BLaER1 (cell line): ENCODE measurements at regions not wholly inside any gene's neighbourhood (a gene's known extent, or its start where the extent isn't known, plus 50 kb on each side); places are given as distances from the start of the nearest gene placed in this dataset.

Experiments
- H3K27ac ChIP-seq: shearing (Covaris generic); formaldehyde crosslinking; 2 replicates; pipeline ENCODE4 v1.8.1; 2022
- H3K27me3 ChIP-seq: shearing (Covaris generic); formaldehyde crosslinking; 2 replicates; pipeline ENCODE4 v1.8.1; 2022
- H3K36me3 ChIP-seq: shearing (Covaris generic); formaldehyde crosslinking; 2 replicates; pipeline ENCODE4 v1.8.1; 2022
- H3K4me1 ChIP-seq: shearing (Covaris generic); formaldehyde crosslinking; 2 replicates; pipeline ENCODE4 v1.8.1; 2022
- H3K4me2 ChIP-seq: shearing (Covaris generic); formaldehyde crosslinking; 2 replicates; pipeline ENCODE4 v1.8.1; 2022
- H3K4me3 ChIP-seq: shearing (Covaris generic); formaldehyde crosslinking; 2 replicates; pipeline ENCODE4 v1.8.1; 2022
- H3K9ac ChIP-seq: shearing (Covaris generic); formaldehyde crosslinking; 2 replicates; pipeline ENCODE4 v1.8.1; 2022
- H3K9me3 ChIP-seq: shearing (Covaris generic); formaldehyde crosslinking; 2 replicates; pipeline ENCODE4 v1.8.1; 2022
- H4K20me1 ChIP-seq: shearing (Covaris generic); formaldehyde crosslinking; 2 replicates; pipeline ENCODE4 v1.8.1; 2022
- Cebpa-rat ChIP-seq: shearing (Covaris generic); IDR thresholded peaks from 2 replicates; pipeline ENCODE4 v1.8.1; 2022

DNA sequence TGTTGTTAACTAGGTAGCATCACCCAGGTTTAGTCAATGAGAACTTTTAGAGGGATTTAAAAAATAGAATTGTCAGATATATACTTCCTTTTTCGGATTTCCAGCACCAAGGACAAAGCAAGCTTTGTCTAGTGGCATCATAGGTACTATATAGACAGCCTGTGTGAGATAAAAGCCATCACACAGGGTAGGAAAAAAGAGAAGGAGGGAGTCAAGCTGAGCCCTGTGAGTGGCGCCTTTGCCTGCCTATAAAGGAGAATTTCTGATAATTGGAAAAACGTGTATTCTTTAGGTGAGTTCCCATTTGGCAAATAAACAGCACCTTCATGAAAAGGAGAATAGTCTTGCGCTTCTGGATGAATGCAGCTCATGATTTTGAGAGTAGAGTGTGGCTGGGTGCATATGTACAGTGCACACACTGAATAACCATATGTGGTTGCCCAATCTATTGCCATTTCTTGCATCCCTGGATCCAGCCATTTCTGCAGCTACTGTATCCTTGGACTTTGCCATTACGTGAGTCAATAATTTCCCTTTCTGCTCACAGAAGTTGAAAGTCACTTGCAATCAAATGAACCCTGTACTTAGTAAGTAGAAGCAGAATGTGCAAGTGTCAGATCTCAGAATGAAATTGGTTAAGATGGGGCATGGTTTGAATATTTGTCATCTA, 559.9 kb upstream of the MEX3C start:
- Histone ChIP-seq H3K4me3 (no peak overlapping the region), H3K36me3 (no peaks in the 10 kb centered on the region), H4K20me1 (no peaks in the 10 kb centered on the region), H3K27ac (no peak overlapping the region), H3K27me3 (no peaks in the 10 kb centered on the region), H3K4me1 (no peaks in the 10 kb centered on the region), H3K9me3 (no peaks in the 10 kb centered on the region), H3K4me2 (no peak overlapping the region), H3K9ac (no peak overlapping the region)
- no peak for TF ChIP-seq Cebpa-rat

DNA sequence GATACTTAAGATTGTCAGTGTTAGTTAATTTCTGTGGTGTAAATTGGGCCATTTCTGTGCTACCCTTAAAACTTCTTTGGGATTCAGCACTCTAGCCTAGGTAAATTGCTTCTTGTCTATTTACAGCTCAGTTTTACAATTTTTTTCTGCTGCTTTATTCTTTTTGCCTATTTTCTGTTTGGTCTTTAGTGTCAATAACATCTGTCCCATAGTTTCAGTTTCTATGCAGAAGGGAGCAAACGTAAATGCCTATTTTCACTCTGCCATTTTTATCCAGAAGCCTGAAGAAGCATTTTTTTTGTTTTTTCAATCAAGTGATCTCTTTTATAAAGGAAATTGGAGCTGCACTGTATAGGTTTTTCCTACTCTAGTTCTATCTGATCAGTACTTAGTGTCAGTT, 564.9 kb upstream of the MEX3C start:
- H4K20me1 ChIP-seq, result no peaks in the 10 kb centered on the region
- no peak overlapping the region for H3K27ac ChIP-seq
- TF ChIP-seq Cebpa-rat, result no peak
- no peaks in the 10 kb centered on the region for H3K36me3 ChIP-seq
- no peak overlapping the region for H3K9ac ChIP-seq
- H3K4me1 ChIP-seq, result no peaks in the 10 kb centered on the region
- no peak overlapping the region for H3K4me3 ChIP-seq
- H3K27me3 ChIP-seq, result no peaks in the 10 kb centered on the region
- H3K4me2 ChIP-seq, result no peak overlapping the region
- H3K9me3 ChIP-seq, result no peaks in the 10 kb centered on the region

DNA sequence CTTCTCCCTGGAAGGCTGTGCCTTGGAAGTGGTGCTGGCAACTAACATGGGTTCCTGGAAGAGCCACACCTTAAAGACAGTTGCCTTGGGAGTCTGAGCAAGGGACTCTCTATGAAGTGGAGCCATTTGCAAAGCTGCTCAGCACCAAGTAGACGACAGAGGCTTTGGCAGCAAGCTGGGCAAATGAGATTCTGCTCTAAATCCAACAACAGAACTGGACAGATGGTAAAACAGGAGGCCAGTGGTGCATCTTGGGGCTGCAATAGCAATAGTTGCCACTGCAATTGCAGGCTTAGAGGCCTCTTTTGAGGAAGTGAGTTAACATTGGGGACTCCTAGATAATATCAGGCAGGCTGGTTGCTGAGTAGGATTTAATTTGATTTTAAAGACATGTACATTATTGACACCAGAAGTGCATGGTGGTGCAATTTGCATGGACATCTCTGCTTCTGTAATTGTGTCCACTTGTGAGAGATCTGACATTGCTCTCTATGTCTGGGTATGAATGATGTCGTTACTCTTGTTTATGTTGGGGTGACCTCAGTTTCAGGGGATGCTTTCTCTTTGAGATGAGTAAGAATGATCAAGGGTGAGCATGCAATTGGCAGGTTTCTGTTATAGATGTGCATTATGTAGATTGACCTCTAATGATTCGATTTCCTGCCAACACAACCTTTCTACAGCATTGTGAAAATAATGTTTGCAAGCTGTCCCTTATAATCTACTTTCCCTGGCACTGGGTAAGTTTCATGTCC, 568.3 kb upstream of the MEX3C start:
- Histone ChIP-seq H3K4me3 (no peak overlapping the region), H3K27me3 (no peaks in the 10 kb centered on the region), H3K4me2 (no peak overlapping the region), H4K20me1 (no peaks in the 10 kb centered on the region), H3K9ac (no peak overlapping the region), H3K9me3 (no peaks in the 10 kb centered on the region), H3K36me3 (no peaks in the 10 kb centered on the region), H3K27ac (no peak overlapping the region), H3K4me1 (no peaks in the 10 kb centered on the region)
- no peak for TF ChIP-seq Cebpa-rat

DNA sequence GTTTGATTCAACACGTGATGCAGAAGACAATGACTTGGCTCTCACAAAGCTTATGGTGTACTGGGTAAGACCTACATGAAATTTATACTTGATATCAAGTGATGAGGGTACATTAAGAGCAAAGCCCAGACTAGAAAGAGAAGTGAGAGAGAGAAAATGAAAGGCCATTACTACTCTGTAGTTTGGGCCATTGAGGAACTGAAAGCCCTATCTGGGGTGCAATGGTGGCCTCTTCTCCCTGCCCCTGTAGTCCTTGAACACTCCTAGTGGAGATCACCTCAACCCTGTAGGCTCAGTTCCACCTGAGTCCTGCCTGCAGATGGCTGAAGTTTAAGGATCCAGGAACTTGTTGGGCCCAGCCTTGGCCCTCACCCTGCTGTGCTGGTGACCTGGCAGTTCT, 569.8 kb upstream of the MEX3C start:
- Histone ChIP-seq H3K4me2 (no peak overlapping the region), H3K9me3 (no peaks in the 10 kb centered on the region), H3K9ac (no peak overlapping the region)

DNA sequence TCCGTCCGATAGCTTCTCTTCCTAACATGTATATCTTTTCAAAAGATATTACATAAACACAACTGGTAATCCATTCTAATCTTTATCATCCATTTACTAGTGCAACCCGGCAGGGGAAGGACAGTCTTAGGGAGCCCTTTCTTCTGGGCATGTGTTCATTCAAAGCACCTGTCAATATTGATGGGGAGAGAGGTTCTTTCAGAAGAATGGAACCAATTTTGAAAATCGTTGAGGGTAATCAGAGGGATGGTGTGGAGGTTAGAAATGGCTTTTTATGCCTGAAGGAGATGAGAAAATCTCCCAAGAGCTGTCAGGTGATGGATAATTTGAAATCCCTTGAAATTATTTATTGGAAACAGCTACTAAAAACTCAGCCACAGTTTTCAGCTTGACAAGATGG, 561.9 kb upstream of the DCC start:
- H4K20me1 ChIP-seq, result no peaks in the 10 kb centered on the region
- H3K4me3 ChIP-seq, result no peak overlapping the region
- no peaks in the 10 kb centered on the region for H3K4me1 ChIP-seq
- no peak overlapping the region for H3K9ac ChIP-seq
- H3K36me3 ChIP-seq, result no peaks in the 10 kb centered on the region
- H3K4me2 ChIP-seq, result no peak overlapping the region
- H3K27me3 ChIP-seq, result no peaks in the 10 kb centered on the region
- H3K9me3 ChIP-seq, result no peaks in the 10 kb centered on the region
- H3K27ac ChIP-seq, result no peak overlapping the region
- no peak for TF ChIP-seq Cebpa-rat

More for the DNA sequence above, 569.8 kb upstream of the MEX3C start:
- Histone ChIP-seq H4K20me1 (no peaks in the 10 kb centered on the region), H3K27ac (no peak overlapping the region), H3K4me3 (no peak overlapping the region), H3K36me3 (no peaks in the 10 kb centered on the region), H3K27me3 (no peaks in the 10 kb centered on the region), H3K4me1 (no peaks in the 10 kb centered on the region)
- no peak for TF ChIP-seq Cebpa-rat

DNA sequence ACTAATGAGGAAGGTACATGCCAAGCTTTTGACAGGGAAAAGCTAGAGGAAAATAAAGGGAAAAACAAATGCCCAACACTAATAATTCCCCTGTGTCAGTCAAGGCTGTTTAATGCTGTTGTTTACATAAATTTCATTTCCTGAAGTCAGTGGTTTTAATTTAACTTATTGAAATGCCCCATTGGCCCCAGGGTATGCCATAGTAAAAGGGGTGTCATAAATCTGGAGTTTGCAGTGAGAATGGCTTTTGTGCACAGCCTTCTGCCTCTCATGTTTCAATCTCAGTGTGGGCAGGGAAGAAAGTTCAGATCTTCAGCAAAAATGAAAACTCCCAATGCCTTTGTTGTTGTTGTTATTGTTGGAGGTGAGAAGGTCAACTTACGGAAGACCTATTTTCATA, 550.1 kb upstream of the DCC start:
- Histone ChIP-seq H3K4me1 (no peaks in the 10 kb centered on the region), H3K27ac (no peak overlapping the region), H3K36me3 (no peaks in the 10 kb centered on the region), H3K4me3 (no peak overlapping the region), H4K20me1 (no peaks in the 10 kb centered on the region), H3K27me3 (no peaks in the 10 kb centered on the region), H3K9ac (no peak overlapping the region), H3K9me3 (no peaks in the 10 kb centered on the region), H3K4me2 (no peak overlapping the region)
- TF ChIP-seq Cebpa-rat, result no peak

DNA sequence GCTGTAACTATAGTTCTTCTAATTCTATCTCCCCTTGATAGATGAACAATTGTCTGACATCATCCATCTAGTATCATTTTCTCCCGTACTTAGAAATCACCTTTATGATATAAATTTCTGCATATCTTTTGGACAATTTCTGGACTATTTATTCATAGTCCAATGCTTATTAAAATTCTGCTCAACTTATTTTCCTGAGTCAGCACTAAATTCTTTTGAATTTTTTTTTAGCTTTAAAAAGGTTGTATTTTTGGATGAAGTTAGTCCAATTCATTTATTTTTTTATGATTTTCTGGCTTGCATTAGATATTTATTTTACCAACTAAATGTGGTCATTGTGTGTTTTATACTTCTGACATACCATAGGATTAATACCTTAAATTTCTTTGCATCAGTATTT, 538.5 kb upstream of the DCC start:
- Histone ChIP-seq H3K4me2 (no peak overlapping the region), H3K27ac (no peak overlapping the region), H4K20me1 (no peaks in the 10 kb centered on the region), H3K27me3 (no peaks in the 10 kb centered on the region), H3K36me3 (no peaks in the 10 kb centered on the region), H3K4me3 (no peak overlapping the region), H3K9ac (no peak overlapping the region), H3K4me1 (no peaks in the 10 kb centered on the region), H3K9me3 (no peaks in the 10 kb centered on the region)
- TF ChIP-seq Cebpa-rat, result no peak

DNA sequence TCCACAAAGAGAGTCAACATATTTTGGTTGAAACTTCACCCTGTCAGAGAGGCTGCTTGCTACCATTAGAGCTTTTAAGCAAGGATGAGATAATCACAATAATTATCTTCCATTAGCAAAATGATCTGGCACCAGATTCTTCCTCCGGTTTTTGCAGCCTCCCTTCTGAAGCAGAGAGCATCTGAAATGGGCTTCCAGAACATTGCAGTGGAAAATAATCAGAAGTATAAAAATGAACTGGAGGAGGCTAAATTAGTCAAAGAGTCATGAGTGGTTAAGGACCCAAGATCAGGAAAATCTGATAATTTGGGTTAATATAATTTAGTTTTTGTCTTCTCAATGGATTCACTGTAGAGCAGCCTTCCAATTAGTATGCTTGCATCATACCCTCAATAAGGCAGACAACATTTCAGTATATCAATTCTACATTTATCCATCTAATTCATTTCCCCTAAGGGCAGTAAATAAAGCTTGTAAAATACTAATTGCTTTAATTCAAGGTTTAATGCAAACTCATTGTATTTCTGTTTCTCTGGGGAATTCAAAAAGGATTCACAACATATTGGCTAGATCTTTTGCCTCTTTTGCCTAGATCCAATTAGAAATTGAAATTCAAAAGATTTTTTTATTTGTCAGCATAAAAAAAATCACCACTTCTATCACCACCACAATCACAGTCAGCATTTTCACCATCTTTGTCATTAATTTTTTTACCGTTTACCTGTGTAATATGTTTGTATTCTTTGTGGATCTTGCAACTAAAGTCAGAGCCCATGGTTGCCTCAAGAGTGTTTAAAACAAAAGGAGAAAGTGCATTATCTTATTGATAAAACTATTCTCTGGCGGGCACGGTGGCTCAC, 537.2 kb upstream of the DCC start:
- H4K20me1 ChIP-seq, result no peaks in the 10 kb centered on the region
- no peak overlapping the region for H3K4me2 ChIP-seq
- H3K27ac ChIP-seq, result no peak overlapping the region
- H3K9me3 ChIP-seq, result no peaks in the 10 kb centered on the region
- H3K4me3 ChIP-seq, result no peak overlapping the region
- H3K4me1 ChIP-seq, result no peaks in the 10 kb centered on the region
- H3K27me3 ChIP-seq, result no peaks in the 10 kb centered on the region
- TF ChIP-seq Cebpa-rat, result no peak
- no peaks in the 10 kb centered on the region for H3K36me3 ChIP-seq
- no peak overlapping the region for H3K9ac ChIP-seq

DNA sequence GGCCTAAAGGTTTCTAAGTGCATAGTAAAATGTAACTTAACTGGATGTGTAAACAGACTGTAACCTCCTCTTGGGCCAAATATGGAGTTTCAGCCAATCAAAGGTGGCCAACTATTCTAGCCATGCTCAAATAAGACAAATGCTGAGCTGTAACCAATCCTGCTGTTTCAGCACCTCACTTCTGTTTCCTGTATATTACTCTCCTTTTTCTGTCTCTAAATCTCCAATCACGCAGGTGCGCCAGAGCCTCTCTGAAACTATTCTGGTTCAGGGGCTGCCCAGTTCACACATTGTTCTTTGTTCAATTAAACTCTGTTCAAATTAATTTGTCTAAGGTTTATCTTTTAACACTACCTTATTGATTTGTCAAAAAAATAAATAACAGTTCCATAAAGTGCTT, 532.7 kb upstream of the DCC start:
- H3K4me2 ChIP-seq, result no peak overlapping the region
- no peaks in the 10 kb centered on the region for H3K9me3 ChIP-seq
- H3K4me3 ChIP-seq, result no peak overlapping the region
- no peaks in the 10 kb centered on the region for H3K36me3 ChIP-seq
- no peak for TF ChIP-seq Cebpa-rat
- H3K27ac ChIP-seq, result no peak overlapping the region
- H3K9ac ChIP-seq, result no peak overlapping the region
- H3K4me1 ChIP-seq, result no peaks in the 10 kb centered on the region
- H4K20me1 ChIP-seq, result no peaks in the 10 kb centered on the region
- H3K27me3 ChIP-seq, result no peaks in the 10 kb centered on the region

DNA sequence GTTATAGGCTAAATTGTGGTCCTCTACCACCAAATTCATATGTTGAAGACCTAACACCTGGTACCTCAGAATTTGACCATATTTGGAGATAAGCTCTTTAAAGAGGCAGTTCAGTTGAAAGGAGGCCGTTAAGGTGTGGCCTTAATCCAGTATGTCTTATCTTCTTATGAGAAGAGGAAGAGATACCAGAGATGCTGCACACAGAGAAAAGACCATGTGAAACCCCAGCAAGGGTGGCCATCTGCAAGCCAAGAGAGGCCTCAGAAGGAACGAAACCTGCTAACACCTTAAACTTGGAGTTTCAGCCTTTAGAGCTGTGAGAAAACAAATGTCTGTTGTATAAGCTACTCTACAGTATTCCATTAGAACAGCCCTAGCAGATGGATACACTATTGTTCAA, 528.1 kb upstream of the DCC start:
- no peak overlapping the region for H3K4me2 ChIP-seq
- no peak overlapping the region for H3K4me3 ChIP-seq
- H3K4me1 ChIP-seq, result no peaks in the 10 kb centered on the region
- TF ChIP-seq Cebpa-rat, result no peak
- H3K36me3 ChIP-seq, result no peaks in the 10 kb centered on the region
- H4K20me1 ChIP-seq, result no peaks in the 10 kb centered on the region
- no peak overlapping the region for H3K27ac ChIP-seq
- no peak overlapping the region for H3K9ac ChIP-seq
- H3K27me3 ChIP-seq, result no peaks in the 10 kb centered on the region
- H3K9me3 ChIP-seq, result no peaks in the 10 kb centered on the region
